ENCODE measurements at regions not wholly inside any gene's neighbourhood (a gene's known extent, or its start where the extent isn't known, plus 50 kb on each side); places are given as distances from the start of the nearest gene placed in this dataset.

GRCh38 chr5:124044613-124045012, 532.6 kb downstream of the CSNK1G3 start:
- Histone ChIP-seq H3K27ac (ENCODE audit: insufficient read depth in 1 of 2, low read depth in 1 of 2, low read length in 2 of 2, poor library complexity in 1 of 2, severe bottlenecking in 2 of 2) (no peak overlapping the region), H3K9me3 (ENCODE audit: control extremely low read depth in 1 of 5, control insufficient read depth in 4 of 5, insufficient read depth in 2 of 5, low read depth in 1 of 5, low read length in 4 of 5) (peaks cover 0 to 7% (median 0%) of the 10 kb centered on the region in 5 experiments), H3K4me3 (ENCODE audit: control insufficient read depth in 1 of 7, extremely low read depth in 1 of 7, insufficient read depth in 4 of 7, low read depth in 2 of 7, low read length in 6 of 7) (no peak overlapping the region), H3K4me1 (ENCODE audit: control extremely low read depth in 1 of 4, control insufficient read depth in 4 of 4, insufficient read depth in 4 of 4, low read length in 3 of 4) (peaks cover 0 to 4% (median 0%) of the 10 kb centered on the region in 4 experiments), H3K27me3 (replicated peaks in 2 of 5; ENCODE audit: control insufficient read depth in 4 of 5, insufficient read depth in 5 of 5, low read length in 4 of 5) (no peaks in the 10 kb centered on the region), H3K36me3 (ENCODE audit: control insufficient read depth in 4 of 4, insufficient read depth in 4 of 4, low read length in 3 of 4) (no peaks in the 10 kb centered on the region)
- WGBS (ENCODE audit: insufficient coverage), result no CpG with 5 or more reads among the region's 2 CpGs
- POLR2A ChIA-PET, result no interaction called here
- DNase-seq, result no peak
- CTCF ChIA-PET, result no interaction called here

- 100% methylated on average over 1 of the region's 1 CpG for WGBS (ENCODE audit: insufficient coverage)
- Histone ChIP-seq H3K4me1 (ENCODE audit: control extremely low read depth in 1 of 4, control insufficient read depth in 4 of 4, insufficient read depth in 4 of 4, low read length in 3 of 4) (peaks cover 0 to 4% (median 0%) of the 10 kb centered on the region in 4 experiments), H3K36me3 (ENCODE audit: control insufficient read depth in 4 of 4, insufficient read depth in 4 of 4, low read length in 3 of 4) (no peaks in the 10 kb centered on the region), H3K4me3 (ENCODE audit: control insufficient read depth in 1 of 7, extremely low read depth in 1 of 7, insufficient read depth in 4 of 7, low read depth in 2 of 7, low read length in 6 of 7) (no peak overlapping the region), H3K27ac (ENCODE audit: insufficient read depth in 1 of 2, low read depth in 1 of 2, low read length in 2 of 2, poor library complexity in 1 of 2, severe bottlenecking in 2 of 2) (no peak overlapping the region), H3K27me3 (replicated peaks in 2 of 5; ENCODE audit: control insufficient read depth in 4 of 5, insufficient read depth in 5 of 5, low read length in 4 of 5) (no peaks in the 10 kb centered on the region), H3K9me3 (ENCODE audit: control extremely low read depth in 1 of 5, control insufficient read depth in 4 of 5, insufficient read depth in 2 of 5, low read depth in 1 of 5, low read length in 4 of 5) (peaks cover 0 to 8% (median 0%) of the 10 kb centered on the region in 5 experiments)
- CTCF ChIA-PET, result interaction anchor here (1.3 kb wide), 1 partner anchor 11 kb away, joined by 3 read pairs; no protein-coding TSS in a partner anchor
- peak in 1 of 3 donors; percentile 25 for DNase-seq
- POLR2A ChIA-PET, result no interaction called here
Measured at GRCh38 chr5:124043456-124043855, 531.5 kb downstream of the CSNK1G3 start.

- DNase-seq, result peak in 2 of 3 donors; percentile 28 to 41
- Histone ChIP-seq H3K27me3 (replicated peaks in 2 of 5; ENCODE audit: control insufficient read depth in 4 of 5, insufficient read depth in 5 of 5, low read length in 4 of 5) (no peaks in the 10 kb centered on the region), H3K9me3 (ENCODE audit: control extremely low read depth in 1 of 5, control insufficient read depth in 4 of 5, insufficient read depth in 2 of 5, low read depth in 1 of 5, low read length in 4 of 5) (peaks cover 0 to 8% (median 0%) of the 10 kb centered on the region in 5 experiments), H3K4me1 (ENCODE audit: control extremely low read depth in 1 of 4, control insufficient read depth in 4 of 4, insufficient read depth in 4 of 4, low read length in 3 of 4) (peaks cover 0 to 4% (median 0%) of the 10 kb centered on the region in 4 experiments), H3K27ac (ENCODE audit: insufficient read depth in 1 of 2, low read depth in 1 of 2, low read length in 2 of 2, poor library complexity in 1 of 2, severe bottlenecking in 2 of 2) (no peak overlapping the region), H3K4me3 (ENCODE audit: control insufficient read depth in 1 of 7, extremely low read depth in 1 of 7, insufficient read depth in 4 of 7, low read depth in 2 of 7, low read length in 6 of 7) (no peak overlapping the region), H3K36me3 (ENCODE audit: control insufficient read depth in 4 of 4, insufficient read depth in 4 of 4, low read length in 3 of 4) (no peaks in the 10 kb centered on the region)
- ChIA-PET CTCF (no interaction called here), POLR2A (no interaction called here)
- WGBS (ENCODE audit: insufficient coverage), result no CpG with 5 or more reads among the region's 3 CpGs
Measured at GRCh38 chr5:124040799-124041198, 528.8 kb downstream of the CSNK1G3 start.

GRCh38 chr5:124039410-124039809, 527.4 kb downstream of the CSNK1G3 start:
- no CpG with 5 or more reads among the region's 1 CpG for WGBS (ENCODE audit: insufficient coverage)
- no peak for DNase-seq
- no peak overlapping the region for H3K4me3 ChIP-seq (ENCODE audit: control insufficient read depth in 1 of 7, extremely low read depth in 1 of 7, insufficient read depth in 4 of 7, low read depth in 2 of 7, low read length in 6 of 7)
- POLR2A ChIA-PET, result no interaction called here
- H3K27me3 ChIP-seq (replicated peaks in 2 of 5; ENCODE audit: control insufficient read depth in 4 of 5, insufficient read depth in 5 of 5, low read length in 4 of 5), result no peaks in the 10 kb centered on the region
- peaks cover 0 to 8% (median 0%) of the 10 kb centered on the region in 5 experiments for H3K9me3 ChIP-seq (ENCODE audit: control extremely low read depth in 1 of 5, control insufficient read depth in 4 of 5, insufficient read depth in 2 of 5, low read depth in 1 of 5, low read length in 4 of 5)
- CTCF ChIA-PET, result no interaction called here
- H3K27ac ChIP-seq (ENCODE audit: insufficient read depth in 1 of 2, low read depth in 1 of 2, low read length in 2 of 2, poor library complexity in 1 of 2, severe bottlenecking in 2 of 2), result no peak overlapping the region
- H3K4me1 ChIP-seq (ENCODE audit: control extremely low read depth in 1 of 4, control insufficient read depth in 4 of 4, insufficient read depth in 4 of 4, low read length in 3 of 4), result peaks cover 0 to 4% (median 0%) of the 10 kb centered on the region in 4 experiments
- no peaks in the 10 kb centered on the region for H3K36me3 ChIP-seq (ENCODE audit: control insufficient read depth in 4 of 4, insufficient read depth in 4 of 4, low read length in 3 of 4)

GRCh38 chr5:124036786-124037185, 524.8 kb downstream of the CSNK1G3 start:
- Histone ChIP-seq H3K4me3 (ENCODE audit: control insufficient read depth in 1 of 7, extremely low read depth in 1 of 7, insufficient read depth in 4 of 7, low read depth in 2 of 7, low read length in 6 of 7) (no peak overlapping the region), H3K36me3 (ENCODE audit: control insufficient read depth in 4 of 4, insufficient read depth in 4 of 4, low read length in 3 of 4) (no peaks in the 10 kb centered on the region), H3K27ac (ENCODE audit: insufficient read depth in 1 of 2, low read depth in 1 of 2, low read length in 2 of 2, poor library complexity in 1 of 2, severe bottlenecking in 2 of 2) (no peak overlapping the region), H3K27me3 (replicated peaks in 2 of 5; ENCODE audit: control insufficient read depth in 4 of 5, insufficient read depth in 5 of 5, low read length in 4 of 5) (no peaks in the 10 kb centered on the region), H3K9me3 (ENCODE audit: control extremely low read depth in 1 of 5, control insufficient read depth in 4 of 5, insufficient read depth in 2 of 5, low read depth in 1 of 5, low read length in 4 of 5) (peaks cover 0 to 3% (median 0%) of the 10 kb centered on the region in 5 experiments), H3K4me1 (ENCODE audit: control extremely low read depth in 1 of 4, control insufficient read depth in 4 of 4, insufficient read depth in 4 of 4, low read length in 3 of 4) (peaks cover 0 to 4% (median 0%) of the 10 kb centered on the region in 4 experiments)
- CTCF ChIA-PET, result no interaction called here
- DNase-seq, result no peak
- POLR2A ChIA-PET, result interaction anchor here (0.7 kb wide), 1 partner anchor 93 kb away, joined by 3 read pairs; no protein-coding TSS in a partner anchor

- no peaks in the 10 kb centered on the region for H3K36me3 ChIP-seq (ENCODE audit: control insufficient read depth in 4 of 4, insufficient read depth in 4 of 4, low read length in 3 of 4)
- peak in 1 of 3 donors; percentile 21 for DNase-seq
- H3K9me3 ChIP-seq (ENCODE audit: control extremely low read depth in 1 of 5, control insufficient read depth in 4 of 5, insufficient read depth in 2 of 5, low read depth in 1 of 5, low read length in 4 of 5), result peaks cover 0 to 2% (median 0%) of the 10 kb centered on the region in 5 experiments
- 97% methylated on average over 4 of the region's 6 CpGs for WGBS (ENCODE audit: insufficient coverage)
- no peaks in the 10 kb centered on the region for H3K27me3 ChIP-seq (replicated peaks in 2 of 5; ENCODE audit: control insufficient read depth in 4 of 5, insufficient read depth in 5 of 5, low read length in 4 of 5)
- POLR2A ChIA-PET, result no interaction called here
- CTCF ChIA-PET, result interaction anchor here (1.3 kb wide), 1 partner anchor 14 kb away, joined by 3 read pairs; no protein-coding TSS in a partner anchor
- no peak overlapping the region for H3K27ac ChIP-seq (ENCODE audit: insufficient read depth in 1 of 2, low read depth in 1 of 2, low read length in 2 of 2, poor library complexity in 1 of 2, severe bottlenecking in 2 of 2)
- H3K4me1 ChIP-seq (ENCODE audit: control extremely low read depth in 1 of 4, control insufficient read depth in 4 of 4, insufficient read depth in 4 of 4, low read length in 3 of 4), result no peaks in the 10 kb centered on the region
- no peak overlapping the region for H3K4me3 ChIP-seq (ENCODE audit: control insufficient read depth in 1 of 7, extremely low read depth in 1 of 7, insufficient read depth in 4 of 7, low read depth in 2 of 7, low read length in 6 of 7)
Measured at GRCh38 chr5:124034963-124035362, 523.0 kb downstream of the CSNK1G3 start.

- CTCF ChIA-PET, result interaction anchor here (1.3 kb wide), 1 partner anchor 13 kb away, joined by 3 read pairs; no protein-coding TSS in a partner anchor
Measured at GRCh38 chr5:124034083-124034700, 522.2 kb downstream of the CSNK1G3 start.

More at GRCh38 chr5:124034083-124034700, 522.2 kb downstream of the CSNK1G3 start:
- H3K27ac ChIP-seq (ENCODE audit: insufficient read depth in 1 of 2, low read depth in 1 of 2, low read length in 2 of 2, poor library complexity in 1 of 2, severe bottlenecking in 2 of 2), result no peak overlapping the region
- no peak overlapping the region for H3K4me3 ChIP-seq (ENCODE audit: control insufficient read depth in 1 of 7, extremely low read depth in 1 of 7, insufficient read depth in 4 of 7, low read depth in 2 of 7, low read length in 6 of 7)
- DNase-seq, result peak in 1 of 3 donors; percentile 17
- H3K36me3 ChIP-seq (ENCODE audit: control insufficient read depth in 4 of 4, insufficient read depth in 4 of 4, low read length in 3 of 4), result no peaks in the 10 kb centered on the region
- POLR2A ChIA-PET, result no interaction called here
- no peaks in the 10 kb centered on the region for H3K4me1 ChIP-seq (ENCODE audit: control extremely low read depth in 1 of 4, control insufficient read depth in 4 of 4, insufficient read depth in 4 of 4, low read length in 3 of 4)
- no peaks in the 10 kb centered on the region for H3K27me3 ChIP-seq (replicated peaks in 2 of 5; ENCODE audit: control insufficient read depth in 4 of 5, insufficient read depth in 5 of 5, low read length in 4 of 5)
- no peaks in the 10 kb centered on the region for H3K9me3 ChIP-seq (ENCODE audit: control extremely low read depth in 1 of 5, control insufficient read depth in 4 of 5, insufficient read depth in 2 of 5, low read depth in 1 of 5, low read length in 4 of 5)
- 0% methylated on average over 1 of the region's 5 CpGs for WGBS (ENCODE audit: insufficient coverage)

Measured in common myeloid progenitor, CD34-positive (primary cell).